Activated CD4-positive, alpha-beta T cell treated with anti-CD3 and anti-CD28 coated beads, Interleukin-2, amount 10 ng/mL, durations not matched to agents 7 days and 5 days (primary cell): ENCODE measurements at regions not wholly inside any gene's neighbourhood (a gene's known extent, or its start where the extent isn't known, plus 50 kb on each side); places are given as distances from the start of the nearest gene placed in this dataset.

ENCODE experiments used
- CTCF ChIA-PET: fragments of 350-600 bp; sonication (Branson Sonifier 250); formaldehyde crosslinking; loops from one replicate; lab custom pipeline; 2021; ENCODE audit warnings: antibody characterized with exemption; lab: Charles Lee
- POLR2A ChIA-PET: fragments of 350-600 bp; sonication (Branson Sonifier 250); formaldehyde crosslinking; loops from one replicate; lab custom pipeline; 2021; ENCODE audit warnings: antibody characterized with exemption; lab: Charles Lee
- DNase-seq: peaks from one replicate; pipeline ENCODE4 v3.0.0-alpha.2; 2020
- H3K27ac Mint-ChIP-seq: one replicate; pipeline ENCODE4 v1.8.0; 2021; ENCODE audit warnings: mild to moderate bottlenecking, moderate library complexity, mixed read lengths
- H3K27me3 Mint-ChIP-seq: one replicate; pipeline ENCODE4 v1.8.0; 2021; ENCODE audit warnings: mixed read lengths
- H3K36me3 Mint-ChIP-seq: one replicate; pipeline ENCODE4 v1.8.0; 2021; ENCODE audit warnings: low read depth, mixed read lengths
- H3K4me1 Mint-ChIP-seq: one replicate; pipeline ENCODE4 v1.8.0; 2021; ENCODE audit warnings: mixed read lengths
- H3K4me3 Mint-ChIP-seq: one replicate; pipeline ENCODE4 v1.8.0; 2021; ENCODE audit warnings: mild to moderate bottlenecking, moderate library complexity, mixed read lengths
- H3K9me3 Mint-ChIP-seq: one replicate; pipeline ENCODE4 v1.8.0; 2021; ENCODE audit warnings: mixed read lengths

DNA sequence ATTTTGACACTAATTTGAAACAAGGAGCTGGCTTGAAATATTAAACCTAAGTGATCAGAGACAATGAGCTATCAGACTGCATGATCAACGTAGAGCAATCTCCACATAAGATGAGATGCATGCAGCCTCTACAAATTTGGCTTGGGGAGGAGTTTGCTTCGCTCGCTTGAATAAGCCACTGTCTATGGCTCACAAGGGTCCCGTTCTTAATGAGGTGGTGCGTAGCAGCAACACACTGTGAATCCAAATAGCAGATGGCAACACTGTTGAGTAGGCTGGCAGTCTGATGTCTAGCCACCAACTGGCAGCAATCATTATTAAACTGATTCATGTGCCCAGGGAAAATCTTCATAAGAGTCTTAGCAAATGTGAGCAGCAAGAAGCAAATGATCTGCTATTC lies 125.4 kb upstream of the CCDC54 start:
- Mint-ChIP-seq H3K36me3 (no peaks in the 10 kb centered on the region), H3K27me3 (peaks cover 15% of the 10 kb centered on the region), H3K27ac (no peak overlapping the region), H3K4me3 (no peak overlapping the region), H3K9me3 (no peaks in the 10 kb centered on the region), H3K4me1 (no peaks in the 10 kb centered on the region)
- POLR2A ChIA-PET = no interaction called here
- DNase-seq = no peak
- CTCF ChIA-PET = interaction anchor here (1.1 to 2.3 kb wide), 2 partner anchors 8 to 15 kb away, joined by 3 to 7 read pairs; no protein-coding TSS in a partner anchor

GRCh38 chr3:107256963-107257362 lies 120.3 kb upstream of the CCDC54 start:
- ChIA-PET POLR2A (no interaction called here), CTCF (no interaction called here)
- no peak for DNase-seq
- peaks cover 34% of the 10 kb centered on the region for H3K27me3 Mint-ChIP-seq
- H3K4me1 Mint-ChIP-seq = no peaks in the 10 kb centered on the region
- H3K4me3 Mint-ChIP-seq = no peak overlapping the region
- no peak overlapping the region for H3K27ac Mint-ChIP-seq
- H3K9me3 Mint-ChIP-seq = no peaks in the 10 kb centered on the region
- H3K36me3 Mint-ChIP-seq = no peaks in the 10 kb centered on the region

DNA sequence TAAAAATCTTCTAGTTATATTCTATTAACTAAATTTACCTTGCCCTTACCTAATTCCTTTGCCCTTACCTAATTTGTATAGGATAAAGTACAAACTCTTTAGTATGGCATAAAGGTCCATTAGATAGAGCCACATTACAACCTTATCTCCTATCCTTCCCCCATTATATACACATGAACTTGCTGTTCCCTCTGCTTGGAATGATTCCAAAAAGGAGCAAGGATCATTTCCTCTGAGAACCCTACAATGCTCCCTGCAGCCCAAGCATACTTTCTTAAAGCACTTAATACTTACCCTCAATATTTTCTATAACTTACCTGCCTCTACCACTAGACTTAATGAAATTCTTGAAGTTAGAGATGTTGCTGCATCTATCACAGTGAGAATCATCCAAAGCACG lies 118.9 kb upstream of the CCDC54 start:
- no peak for DNase-seq
- peaks cover 34% of the 10 kb centered on the region for H3K27me3 Mint-ChIP-seq
- ChIA-PET POLR2A (no interaction called here), CTCF (no interaction called here)
- H3K4me1 Mint-ChIP-seq = peaks cover 4% of the 10 kb centered on the region
- H3K36me3 Mint-ChIP-seq = no peaks in the 10 kb centered on the region
- H3K9me3 Mint-ChIP-seq = no peaks in the 10 kb centered on the region
- no peak overlapping the region for H3K27ac Mint-ChIP-seq
- H3K4me3 Mint-ChIP-seq = no peak overlapping the region

DNA sequence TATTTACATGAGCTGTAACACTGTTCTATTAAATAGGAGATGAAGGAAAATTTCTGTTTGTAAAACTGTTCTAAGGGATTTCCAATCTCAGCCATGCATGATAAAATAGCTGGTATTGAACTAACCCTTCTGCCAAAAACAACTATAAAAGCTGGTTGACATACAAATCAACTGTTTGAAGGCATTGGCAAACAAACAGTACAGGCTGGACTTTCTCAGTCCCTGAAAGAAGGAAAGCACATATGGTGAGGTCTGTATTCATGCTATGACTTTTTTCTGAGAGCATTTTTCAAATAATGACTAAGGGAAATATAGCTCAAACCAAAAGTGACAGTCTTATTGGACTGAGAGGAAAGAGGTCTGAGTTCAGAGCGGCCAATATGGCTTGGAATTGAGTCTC lies 117.0 kb upstream of the CCDC54 start:
- POLR2A ChIA-PET = no interaction called here
- DNase-seq = no peak
- CTCF ChIA-PET = interaction anchor here (1.0 kb wide), 1 partner anchor 9 kb away, joined by 3 read pairs; no protein-coding TSS in a partner anchor
- H3K4me3 Mint-ChIP-seq = no peak overlapping the region
- no peaks in the 10 kb centered on the region for H3K36me3 Mint-ChIP-seq
- no peaks in the 10 kb centered on the region for H3K9me3 Mint-ChIP-seq
- H3K27ac Mint-ChIP-seq = no peak overlapping the region
- peaks cover 13% of the 10 kb centered on the region for H3K4me1 Mint-ChIP-seq
- peaks cover 24% of the 10 kb centered on the region for H3K27me3 Mint-ChIP-seq

- ChIA-PET POLR2A (no interaction called here), CTCF (no interaction called here)
- no peak overlapping the region for H3K4me3 Mint-ChIP-seq
Observed at GRCh38 chr3:107263269-107264021, 113.8 kb upstream of the CCDC54 start.

DNA sequence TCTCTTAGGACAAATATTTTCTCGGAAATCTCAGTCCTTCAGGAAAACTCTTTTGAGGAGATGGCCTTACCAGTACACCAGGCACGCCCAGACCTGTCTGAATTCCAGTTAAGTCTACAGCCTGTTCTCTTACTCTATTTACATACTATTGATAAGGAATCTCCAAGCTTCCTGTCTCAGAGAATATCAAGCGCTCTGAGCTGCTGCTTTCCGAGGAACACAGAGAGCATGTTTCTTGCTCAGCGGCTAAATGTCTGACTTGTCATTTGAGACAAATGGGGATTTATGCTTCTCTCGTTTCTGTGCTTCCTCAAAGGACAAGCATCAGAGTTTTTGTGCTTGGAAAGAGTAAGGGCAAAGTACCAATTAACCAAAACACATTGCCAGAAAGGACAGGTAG lies 112.4 kb upstream of the CCDC54 start:
- H3K36me3 Mint-ChIP-seq = no peaks in the 10 kb centered on the region
- ChIA-PET CTCF (no interaction called here), POLR2A (no interaction called here)
- H3K27me3 Mint-ChIP-seq = peaks cover 6% of the 10 kb centered on the region
- H3K4me3 Mint-ChIP-seq = no peak overlapping the region
- no peak for DNase-seq
- H3K9me3 Mint-ChIP-seq = no peaks in the 10 kb centered on the region
- peaks cover 16% of the 10 kb centered on the region for H3K4me1 Mint-ChIP-seq
- no peak overlapping the region for H3K27ac Mint-ChIP-seq

More at GRCh38 chr3:107263269-107264021, 113.8 kb upstream of the CCDC54 start:
- peaks cover 10% of the 10 kb centered on the region for H3K27me3 Mint-ChIP-seq
- no peak overlapping the region for H3K27ac Mint-ChIP-seq
- peaks cover 13% of the 10 kb centered on the region for H3K4me1 Mint-ChIP-seq
- H3K9me3 Mint-ChIP-seq = no peaks in the 10 kb centered on the region
- H3K36me3 Mint-ChIP-seq = no peaks in the 10 kb centered on the region
- no peak for DNase-seq

DNA sequence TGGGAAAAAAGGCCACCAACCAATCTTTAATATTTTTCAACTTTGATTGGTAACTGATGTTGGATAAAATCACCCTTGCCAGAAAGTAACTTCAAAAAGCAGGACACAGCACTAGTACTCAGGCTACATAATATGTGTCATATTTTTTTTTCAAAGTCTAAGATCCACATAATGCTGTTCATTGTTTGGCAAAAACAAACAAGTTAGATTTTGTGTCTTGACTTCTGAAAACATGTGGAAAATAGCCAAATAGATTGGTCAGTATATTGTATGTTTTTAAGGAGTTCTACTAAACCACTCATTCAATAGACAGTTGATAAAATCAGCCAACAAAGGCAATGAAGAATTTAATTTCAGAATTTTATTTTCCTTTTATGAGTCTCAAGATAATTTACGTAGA lies 111.7 kb upstream of the CCDC54 start:
- no peak for DNase-seq
- Mint-ChIP-seq H3K4me3 (no peak overlapping the region), H3K27me3 (peaks cover 6% of the 10 kb centered on the region), H3K9me3 (no peaks in the 10 kb centered on the region), H3K27ac (no peak overlapping the region), H3K4me1 (peaks cover 16% of the 10 kb centered on the region), H3K36me3 (no peaks in the 10 kb centered on the region)
- POLR2A ChIA-PET = no interaction called here
- CTCF ChIA-PET = no interaction called here

GRCh38 chr3:107268469-107268868 lies 108.8 kb upstream of the CCDC54 start:
- ChIA-PET CTCF (interaction anchor here (1.1 to 1.2 kb wide), 2 partner anchors 40 to 153 kb away, joined by 3 to 4 read pairs; no protein-coding TSS in a partner anchor), POLR2A (no interaction called here)
- no peak overlapping the region for H3K4me3 Mint-ChIP-seq
- H3K27ac Mint-ChIP-seq = no peak overlapping the region
- no peak for DNase-seq
- peaks cover 10% of the 10 kb centered on the region for H3K4me1 Mint-ChIP-seq
- H3K27me3 Mint-ChIP-seq = peaks cover 3% of the 10 kb centered on the region
- H3K36me3 Mint-ChIP-seq = no peaks in the 10 kb centered on the region
- H3K9me3 Mint-ChIP-seq = no peaks in the 10 kb centered on the region

GRCh38 chr3:107269136-107269535 lies 108.1 kb upstream of the CCDC54 start:
- Mint-ChIP-seq H3K9me3 (no peaks in the 10 kb centered on the region), H3K27me3 (peaks cover 3% of the 10 kb centered on the region), H3K27ac (no peak overlapping the region), H3K4me3 (no peak overlapping the region), H3K4me1 (peaks cover 3% of the 10 kb centered on the region), H3K36me3 (no peaks in the 10 kb centered on the region)
- ChIA-PET CTCF (interaction anchor here (0.6 to 1.2 kb wide), 2 partner anchors 24 to 33 kb away, joined by 3 to 4 read pairs; no protein-coding TSS in a partner anchor), POLR2A (no interaction called here)
- no peak for DNase-seq

DNA sequence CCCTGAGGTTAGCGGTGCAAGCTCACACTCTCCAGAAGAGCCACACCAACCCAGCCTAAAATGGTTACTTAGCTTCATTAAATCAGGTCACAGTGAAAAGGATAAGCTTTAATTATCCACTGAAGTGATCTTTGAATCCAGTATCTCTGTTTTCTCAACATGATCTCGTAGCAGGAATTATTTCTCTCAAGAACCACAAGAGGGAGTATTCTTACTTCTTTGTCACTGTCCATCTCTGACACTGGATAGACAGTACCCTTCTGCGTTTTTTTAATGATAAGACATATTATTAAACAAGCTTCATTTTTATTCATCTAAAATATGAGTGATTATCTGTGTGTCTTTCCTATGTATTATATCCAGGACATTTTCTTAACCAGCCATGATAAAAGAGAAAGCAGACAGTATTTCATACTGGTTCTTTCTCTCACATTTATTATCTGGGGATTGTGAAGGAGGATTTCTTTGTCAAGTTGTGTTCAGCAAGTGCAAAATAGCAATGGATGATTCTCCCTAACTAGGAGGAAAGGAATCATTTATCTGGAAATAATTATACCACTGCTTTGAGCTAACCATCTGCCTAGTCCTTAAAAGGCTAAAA lies 105.4 kb upstream of the CCDC54 start:
- CTCF ChIA-PET = interaction anchor here (0.6 to 1.7 kb wide), 7 partner anchors 12 to 173 kb away, joined by 3 to 5 read pairs (median 4); no protein-coding TSS in a partner anchor
- Mint-ChIP-seq H3K4me3 (no peak overlapping the region), H3K4me1 (peaks cover 3% of the 10 kb centered on the region), H3K9me3 (no peaks in the 10 kb centered on the region), H3K27me3 (peaks cover 7% of the 10 kb centered on the region), H3K27ac (no peak overlapping the region), H3K36me3 (no peaks in the 10 kb centered on the region)
- POLR2A ChIA-PET = no interaction called here
- DNase-seq = no peak

GRCh38 chr3:107272471-107272870 lies 104.8 kb upstream of the CCDC54 start:
- peaks cover 7% of the 10 kb centered on the region for H3K27me3 Mint-ChIP-seq
- no peak overlapping the region for H3K27ac Mint-ChIP-seq
- ChIA-PET POLR2A (no interaction called here), CTCF (interaction anchor here (0.6 to 1.7 kb wide), 5 partner anchors 18 to 172 kb away, joined by 3 to 5 read pairs (median 4); no protein-coding TSS in a partner anchor)
- H3K36me3 Mint-ChIP-seq = no peaks in the 10 kb centered on the region
- H3K4me1 Mint-ChIP-seq = peaks cover 3% of the 10 kb centered on the region
- H3K4me3 Mint-ChIP-seq = no peak overlapping the region
- H3K9me3 Mint-ChIP-seq = no peaks in the 10 kb centered on the region
- no peak for DNase-seq

GRCh38 chr3:107272885-107273284 lies 104.4 kb upstream of the CCDC54 start:
- no peak overlapping the region for H3K4me3 Mint-ChIP-seq
- H3K36me3 Mint-ChIP-seq = no peaks in the 10 kb centered on the region
- no peak overlapping the region for H3K27ac Mint-ChIP-seq
- CTCF ChIA-PET = interaction anchor here (1.6 to 1.7 kb wide), 2 partner anchors 19 to 159 kb away, joined by 4 to 5 read pairs; no protein-coding TSS in a partner anchor
- POLR2A ChIA-PET = no interaction called here
- H3K4me1 Mint-ChIP-seq = peaks cover 3% of the 10 kb centered on the region
- H3K9me3 Mint-ChIP-seq = no peaks in the 10 kb centered on the region
- no peak for DNase-seq
- H3K27me3 Mint-ChIP-seq = peaks cover 7% of the 10 kb centered on the region

DNA sequence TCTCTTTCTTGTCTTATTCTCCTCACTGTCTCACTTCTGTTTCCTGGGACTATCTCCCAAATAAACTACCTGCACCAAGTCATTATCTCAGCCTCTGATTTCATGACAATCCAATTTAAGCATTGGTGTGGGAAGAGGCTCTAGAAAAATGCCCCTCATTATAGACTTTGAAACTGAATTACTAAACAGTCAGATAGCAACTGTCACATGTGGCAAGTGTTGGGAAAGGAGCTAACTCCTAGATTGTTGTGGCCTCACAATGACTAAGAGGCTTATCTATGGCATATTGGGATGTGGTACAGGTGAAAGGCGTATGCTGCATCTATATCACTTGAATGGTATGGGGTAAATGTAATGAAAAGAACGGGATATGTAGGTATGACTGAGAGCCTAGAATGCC lies 103.5 kb upstream of the CCDC54 start:
- Mint-ChIP-seq H3K27ac (no peak overlapping the region), H3K9me3 (no peaks in the 10 kb centered on the region), H3K4me1 (peaks cover 3% of the 10 kb centered on the region), H3K36me3 (no peaks in the 10 kb centered on the region), H3K4me3 (no peak overlapping the region), H3K27me3 (peaks cover 7% of the 10 kb centered on the region)
- POLR2A ChIA-PET = no interaction called here
- DNase-seq = no peak
- CTCF ChIA-PET = no interaction called here
